ENCODE measurements at regions not wholly inside any gene's neighbourhood (a gene's known extent, or its start where the extent isn't known, plus 50 kb on each side); places are given as distances from the start of the nearest gene placed in this dataset.
"Not testable (repeated sequence)": the region's sequence is repeated elsewhere in the genome, so short reads cannot be mapped to it uniquely, and the experiment has no call there.

GRCh38 chr3:187795207-187795960, 50.1 kb upstream of the BCL6 start:
- no peak for DNase-seq

- DNase-seq: no peak
Observed at GRCh38 chr3:187798126-187798525, 52.9 kb upstream of the BCL6 start.

GRCh38 chr3:187798531-187799530, 53.6 kb upstream of the BCL6 start:
- DNase-seq: peak; percentile 80

GRCh38 chr3:187799942-187800641, 54.8 kb upstream of the BCL6 start:
- peak; percentile 77 for DNase-seq

- no peak for DNase-seq
Observed at GRCh38 chr3:187801152-187801551, 55.9 kb upstream of the BCL6 start.

- DNase-seq: peak; percentile 52
Observed at GRCh38 chr3:187802203-187802927, 57.1 kb upstream of the BCL6 start.

- peak; percentile 97 for DNase-seq
Observed at GRCh38 chr3:187802928-187803259, 57.6 kb upstream of the BCL6 start.

- peak; percentile 67 for DNase-seq
Observed at GRCh38 chr3:187804120-187804744, 59.0 kb upstream of the BCL6 start.

GRCh38 chr3:187804745-187805121, 59.5 kb upstream of the BCL6 start:
- no peak for DNase-seq

GRCh38 chr3:187805774-187806173, 60.5 kb upstream of the BCL6 start:
- DNase-seq: peak; percentile 13

- DNase-seq: peak; percentile 91
Observed at GRCh38 chr3:187807086-187807862, 62.0 kb upstream of the BCL6 start.

GRCh38 chr3:187808527-187808895, 63.2 kb upstream of the BCL6 start:
- no peak for DNase-seq

- no peak for DNase-seq
Observed at GRCh38 chr3:187809612-187809991, 64.3 kb upstream of the BCL6 start.

GRCh38 chr3:187810021-187810446, 64.8 kb upstream of the BCL6 start:
- no peak for DNase-seq

GRCh38 chr3:187811585-187812250, 66.5 kb upstream of the BCL6 start:
- no peak for DNase-seq

- no peak for DNase-seq
Observed at GRCh38 chr3:187812496-187812895, 67.2 kb upstream of the BCL6 start.

GRCh38 chr3:187813198-187813597, 67.9 kb upstream of the BCL6 start:
- DNase-seq: no peak

- DNase-seq: not testable (repeated sequence)
Observed at GRCh38 chr3:187817766-187818165, 72.5 kb upstream of the BCL6 start.

GRCh38 chr3:187821616-187822317, 76.5 kb upstream of the BCL6 start:
- DNase-seq: no peak

- peak; percentile 23 for DNase-seq
Observed at GRCh38 chr3:187822402-187822801, 77.1 kb upstream of the BCL6 start.
